Lung (tissue), 11 donors: ENCODE measurements at regions not wholly inside any gene's neighbourhood (a gene's known extent, or its start where the extent isn't known, plus 50 kb on each side); places are given as distances from the start of the nearest gene placed in this dataset.

Experiments
- ATAC-seq: fragments of 200-7000 bp; cut with Tn5 transposase; one replicate; pipeline ENCODE4 v1.9.1; 2020; ENCODE audit warnings: moderate number of reproducible peaks; ENCODE audit not compliant: insufficient read depth, low FRiP score
- DNase-seq, 3 donors: peaks; one replicate each; pipeline ENCODE4 v3.0.0-alpha.2; 2013 to 2017
- H3K27ac ChIP-seq, 2 donors: one replicate each; pipeline ENCODE4 v1.5.1; 2013; ENCODE audit warnings: mild to moderate bottlenecking in 2 of 2, moderate library complexity in 2 of 2, control low read depth in 1 of 2, inconsistent platforms in 1 of 2, low read depth in 1 of 2, low read length in 1 of 2
- H3K27me3 ChIP-seq, 3 donors: one replicate each; pipeline ENCODE4 v1.5.1; 2013; ENCODE audit warnings: low read length in 2 of 3; ENCODE audit not compliant: control insufficient read depth in 3 of 3, insufficient read depth in 3 of 3
- H3K36me3 ChIP-seq, 4 donors: one replicate each; pipeline ENCODE4 v1.5.1; 2013; ENCODE audit warnings: low read length in 4 of 4, mild to moderate bottlenecking in 1 of 4, moderate library complexity in 1 of 4; ENCODE audit not compliant: control insufficient read depth in 4 of 4, insufficient read depth in 4 of 4
- H3K4me1 ChIP-seq, 5 donors: one replicate each; pipeline ENCODE4 v1.5.1; 2013; ENCODE audit warnings: low read length in 5 of 5, mild to moderate bottlenecking in 2 of 5, moderate library complexity in 1 of 5; ENCODE audit not compliant: control insufficient read depth in 5 of 5, insufficient read depth in 5 of 5
- H3K4me3 ChIP-seq: one replicate; pipeline ENCODE4 v1.5.1; 2013; ENCODE audit warnings: mild to moderate bottlenecking, control low read depth, moderate library complexity
- H3K9ac ChIP-seq, 2 donors: one replicate each; pipeline ENCODE4 v1.5.1; 2013; ENCODE audit warnings: low read length in 2 of 2, control low read depth in 1 of 2; ENCODE audit not compliant: insufficient read depth in 1 of 2
- H3K9me3 ChIP-seq, 4 donors: one replicate each; pipeline ENCODE4 v1.5.1; 2013; ENCODE audit warnings: low read length in 3 of 4, mild to moderate bottlenecking in 1 of 4, moderate library complexity in 1 of 4; ENCODE audit not compliant: control insufficient read depth in 4 of 4, insufficient read depth in 3 of 4
- WGBS, 2 donors: extraction: QIAGEN DNeasy Blood & Tissue Kit; methylation state at CpG; one replicate each; pipeline ENCODE4 v1.1.7; 2013; 5-methylcytosine and 5-hydroxymethylcytosine counted together
- TF ChIP-seq, protein P1 (sequence below): IDR thresholded peaks from 2 replicates; pipeline ENCODE4 v1.5.1; 2012; ENCODE audit warnings: mild to moderate bottlenecking; ENCODE audit errors: control extremely low read depth, extremely low read depth
- donor health status: control.
- donor health status: control.
- donor health status: Bipolar disorder and iron deficiency.
- donor health status: healthy.
- donor health status: DM: yes; HTN: yes; CAD: no.

DNA sequence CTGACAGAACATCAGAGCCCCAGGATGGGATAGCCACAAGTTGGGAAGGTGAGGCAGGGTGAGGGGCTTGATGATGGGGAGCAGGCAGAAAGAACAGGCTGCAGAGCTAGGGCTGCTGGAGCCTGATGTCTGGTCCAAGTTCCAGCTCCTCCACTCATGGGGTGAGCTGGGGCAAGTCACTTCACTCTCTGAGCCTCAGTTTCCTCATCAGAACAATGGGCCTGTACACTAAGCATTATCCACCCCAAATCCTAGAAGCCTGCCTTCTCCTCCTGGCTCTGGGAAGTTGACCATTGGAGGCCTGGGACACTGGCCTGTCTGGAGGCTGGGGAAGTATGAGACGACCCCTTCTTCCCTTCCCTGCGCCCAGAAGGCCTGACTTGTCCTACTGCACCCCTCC lies 51.8 kb upstream of the PSD2 start:
- DNase-seq: no peak
- no peak overlapping the region for H3K9ac ChIP-seq
- H3K4me3 ChIP-seq: no peak overlapping the region
- no peaks in the 10 kb centered on the region for H3K36me3 ChIP-seq
- no peak overlapping the region for H3K27ac ChIP-seq
- H3K4me1 ChIP-seq: peaks cover 0 to 35% (median 24%) of the 10 kb centered on the region in 5 donors
- H3K9me3 ChIP-seq: peaks cover 0 to 2% (median 0%) of the 10 kb centered on the region in 4 donors
- ATAC-seq: no peak
- TF ChIP-seq, protein P1, sequence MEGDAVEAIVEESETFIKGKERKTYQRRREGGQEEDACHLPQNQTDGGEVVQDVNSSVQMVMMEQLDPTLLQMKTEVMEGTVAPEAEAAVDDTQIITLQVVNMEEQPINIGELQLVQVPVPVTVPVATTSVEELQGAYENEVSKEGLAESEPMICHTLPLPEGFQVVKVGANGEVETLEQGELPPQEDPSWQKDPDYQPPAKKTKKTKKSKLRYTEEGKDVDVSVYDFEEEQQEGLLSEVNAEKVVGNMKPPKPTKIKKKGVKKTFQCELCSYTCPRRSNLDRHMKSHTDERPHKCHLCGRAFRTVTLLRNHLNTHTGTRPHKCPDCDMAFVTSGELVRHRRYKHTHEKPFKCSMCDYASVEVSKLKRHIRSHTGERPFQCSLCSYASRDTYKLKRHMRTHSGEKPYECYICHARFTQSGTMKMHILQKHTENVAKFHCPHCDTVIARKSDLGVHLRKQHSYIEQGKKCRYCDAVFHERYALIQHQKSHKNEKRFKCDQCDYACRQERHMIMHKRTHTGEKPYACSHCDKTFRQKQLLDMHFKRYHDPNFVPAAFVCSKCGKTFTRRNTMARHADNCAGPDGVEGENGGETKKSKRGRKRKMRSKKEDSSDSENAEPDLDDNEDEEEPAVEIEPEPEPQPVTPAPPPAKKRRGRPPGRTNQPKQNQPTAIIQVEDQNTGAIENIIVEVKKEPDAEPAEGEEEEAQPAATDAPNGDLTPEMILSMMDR: no peak
- H3K27me3 ChIP-seq: peaks cover 0 to 25% (median 19%) of the 10 kb centered on the region in 3 donors
- 85 to 98% methylated on average over 2 of the region's 2 CpGs for WGBS, 2 donors

DNA sequence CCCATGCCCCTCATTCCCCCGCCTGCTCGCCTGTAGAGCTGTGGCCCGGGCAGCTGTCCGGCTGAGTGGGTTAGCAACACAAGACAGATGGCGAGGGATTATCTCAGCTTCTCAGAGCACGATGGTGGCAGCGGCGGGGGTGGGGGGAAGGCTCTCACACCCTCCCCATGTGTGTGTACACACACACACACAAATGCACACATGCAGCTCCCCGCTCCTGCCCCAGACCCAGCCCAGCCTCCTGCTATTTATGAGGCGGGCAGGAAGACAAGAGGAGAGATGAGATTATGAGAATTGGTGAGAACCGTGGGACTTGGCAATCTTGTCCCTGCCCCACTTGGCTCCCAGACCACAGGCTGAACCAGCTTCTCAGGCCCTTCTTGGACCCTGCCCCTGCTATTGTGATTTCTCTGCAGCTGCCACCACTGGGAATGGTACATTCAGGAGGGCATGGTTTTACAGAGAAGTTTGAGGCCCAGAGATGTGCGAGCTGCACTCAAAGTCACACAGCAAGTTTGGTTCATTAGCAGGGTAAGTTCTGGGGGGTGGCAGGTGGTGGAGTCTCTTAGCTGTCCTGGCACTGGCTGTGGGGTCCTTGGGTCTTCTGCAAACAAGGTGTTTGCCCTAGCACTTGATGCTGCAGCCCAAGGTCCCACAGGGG lies 51.0 kb upstream of the PSD2 start:
- no peak for ATAC-seq
- WGBS, 2 donors: 90 to 91% methylated on average over 12 of the region's 12 CpGs

DNA sequence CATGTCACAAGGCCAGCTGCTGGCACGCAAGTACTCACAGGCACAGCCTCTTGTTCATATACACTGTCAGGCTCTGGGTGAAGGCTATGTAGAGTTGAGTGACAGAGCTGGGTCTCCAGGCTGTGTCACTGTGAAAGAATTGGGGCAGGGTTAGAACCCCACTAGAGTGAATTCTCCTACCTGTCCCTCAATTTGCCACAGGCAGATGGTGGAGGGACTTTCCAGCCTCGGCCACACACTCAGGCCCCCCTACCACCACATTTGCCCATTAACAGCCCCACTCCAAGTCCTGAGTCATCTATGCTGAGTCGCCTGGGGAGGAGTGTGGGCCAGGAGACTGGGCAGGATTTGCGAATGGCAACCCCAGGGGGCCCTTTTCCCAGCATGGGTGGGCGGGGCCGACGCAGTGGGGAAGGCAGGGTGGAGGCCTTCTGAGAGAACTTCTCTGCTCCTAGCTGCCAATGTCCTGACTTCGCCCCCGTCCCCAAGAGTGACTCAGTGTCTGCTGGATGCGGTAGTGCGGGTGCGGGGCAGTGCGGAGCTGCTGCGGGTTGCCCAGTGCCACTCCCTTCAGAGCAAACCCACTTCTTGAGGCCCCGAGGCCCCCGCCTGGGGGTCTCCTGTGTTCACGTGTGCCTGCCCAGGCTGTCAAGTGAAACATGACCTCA lies 50.3 kb upstream of the PSD2 start:
- TF ChIP-seq, protein P1: no peak
- no peak overlapping the region for H3K4me3 ChIP-seq
- DNase-seq: peak in 1 of 3 donors; percentile 13
- no peaks in the 10 kb centered on the region for H3K36me3 ChIP-seq
- ATAC-seq: peak; percentile 67
- no peak overlapping the region for H3K27ac ChIP-seq
- H3K4me1 ChIP-seq: peaks cover 0 to 28% (median 24%) of the 10 kb centered on the region in 5 donors
- H3K9ac ChIP-seq: no peak overlapping the region
- no peaks in the 10 kb centered on the region for H3K9me3 ChIP-seq
- peaks cover 0 to 35% (median 25%) of the 10 kb centered on the region in 3 donors for H3K27me3 ChIP-seq
- WGBS, 2 donors: 44 to 52% methylated on average over 17 of the region's 17 CpGs

More for the DNA sequence above, 51.0 kb upstream of the PSD2 start:
- Histone ChIP-seq H3K36me3 (no peaks in the 10 kb centered on the region), H3K4me1 (peaks cover 0 to 28% (median 24%) of the 10 kb centered on the region in 5 donors), H3K4me3 (no peak overlapping the region), H3K27ac (no peak overlapping the region), H3K27me3 (peaks cover 0 to 33% (median 25%) of the 10 kb centered on the region in 3 donors), H3K9me3 (no peaks in the 10 kb centered on the region), H3K9ac (no peak overlapping the region)
- no peak for DNase-seq
- TF ChIP-seq, protein P1: no peak
